ENCODE measurements at regions not wholly inside any gene's neighbourhood (a gene's known extent, or its start where the extent isn't known, plus 50 kb on each side); places are given as distances from the start of the nearest gene placed in this dataset.
"Not testable (repeated sequence)": the region's sequence is repeated elsewhere in the genome, so short reads cannot be mapped to it uniquely, and the experiment has no call there.

GRCh38 chr11:49579492-49579891, 371.1 kb upstream of the FOLH1 start:
- H3K9me3 ChIP-seq (ENCODE audit: control insufficient read depth, low read length); ATAC-seq (ENCODE audit: low FRiP score); H3K4me1 ChIP-seq (ENCODE audit: control insufficient read depth in 1 of 2, insufficient read depth in 2 of 2, low read length in 2 of 2); H3K4me3 ChIP-seq (ENCODE audit: low read length in 2 of 2); H3K27me3 ChIP-seq (ENCODE audit: control insufficient read depth in 1 of 2, insufficient read depth in 2 of 2, low read length in 1 of 2); DNase-seq; H3K27ac ChIP-seq (ENCODE audit: low read depth in 1 of 2, low read length in 2 of 2); H3K36me3 ChIP-seq (ENCODE audit: control insufficient read depth in 1 of 2, insufficient read depth in 2 of 2, low read length in 1 of 2); intact Hi-C loops (cut with DNase I): not testable (repeated sequence)
- WGBS, 2 donors: 31 to 41% methylated on average over 4 of the region's 4 CpGs

DNA sequence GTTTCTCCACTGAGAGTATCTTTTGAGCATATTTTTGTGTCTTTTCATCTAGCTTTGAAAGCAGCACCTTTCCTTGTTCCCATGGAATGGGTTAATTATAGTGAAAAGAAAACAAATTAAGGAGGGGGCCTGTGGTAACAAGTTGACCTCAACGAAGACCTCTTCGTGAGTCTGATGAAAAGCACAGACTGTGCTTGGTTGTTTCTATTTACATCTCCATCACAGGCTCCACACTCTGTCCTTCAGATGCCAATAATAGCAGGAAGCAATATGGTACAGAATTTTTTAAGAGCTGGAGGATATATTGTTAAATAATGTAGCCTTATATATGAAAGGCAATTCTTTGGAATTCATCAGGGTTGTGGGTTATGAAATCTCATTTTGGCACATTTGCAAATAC, 366.7 kb upstream of the OR4C13 start:
- 25 to 39% methylated on average over 2 of the region's 2 CpGs for WGBS, 2 donors
- H3K27me3 ChIP-seq (ENCODE audit: control insufficient read depth in 1 of 2, insufficient read depth in 2 of 2, low read length in 1 of 2); H3K36me3 ChIP-seq (ENCODE audit: control insufficient read depth in 1 of 2, insufficient read depth in 2 of 2, low read length in 1 of 2); H3K4me1 ChIP-seq (ENCODE audit: control insufficient read depth in 1 of 2, insufficient read depth in 2 of 2, low read length in 2 of 2); ATAC-seq (ENCODE audit: low FRiP score); H3K27ac ChIP-seq (ENCODE audit: low read depth in 1 of 2, low read length in 2 of 2); H3K9me3 ChIP-seq (ENCODE audit: control insufficient read depth, low read length); DNase-seq; H3K4me3 ChIP-seq (ENCODE audit: low read length in 2 of 2); intact Hi-C loops (cut with DNase I): not testable (repeated sequence)

GRCh38 chr11:49608892-49609291, 343.3 kb upstream of the OR4C13 start:
- intact Hi-C loops (cut with DNase I); H3K36me3 ChIP-seq (ENCODE audit: control insufficient read depth in 1 of 2, insufficient read depth in 2 of 2, low read length in 1 of 2); H3K4me1 ChIP-seq (ENCODE audit: control insufficient read depth in 1 of 2, insufficient read depth in 2 of 2, low read length in 2 of 2): not testable (repeated sequence)

DNA sequence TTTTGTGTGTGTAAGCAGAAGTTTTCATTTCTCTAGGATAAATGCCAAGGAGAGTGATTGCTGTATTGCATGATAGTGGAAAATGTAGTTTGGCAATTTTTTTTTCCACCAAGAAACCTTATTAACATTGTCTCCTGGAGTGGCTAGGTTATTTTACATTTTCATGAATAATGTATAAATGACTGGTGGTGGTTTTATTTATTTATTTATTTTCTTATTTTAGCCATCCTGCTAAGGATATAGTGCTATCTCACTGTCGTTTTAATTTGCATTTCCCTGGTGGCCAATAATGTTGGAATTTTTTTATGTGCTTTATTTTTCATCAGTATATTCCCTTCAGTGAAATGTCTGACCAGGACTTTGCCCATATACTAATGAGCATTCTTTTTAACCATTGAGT, 328.3 kb upstream of the OR4C13 start:
- H3K27ac ChIP-seq (ENCODE audit: low read depth in 1 of 2, low read length in 2 of 2); H3K4me1 ChIP-seq (ENCODE audit: control insufficient read depth in 1 of 2, insufficient read depth in 2 of 2, low read length in 2 of 2); H3K27me3 ChIP-seq (ENCODE audit: control insufficient read depth in 1 of 2, insufficient read depth in 2 of 2, low read length in 1 of 2); DNase-seq; intact Hi-C loops (cut with DNase I); H3K36me3 ChIP-seq (ENCODE audit: control insufficient read depth in 1 of 2, insufficient read depth in 2 of 2, low read length in 1 of 2); ATAC-seq (ENCODE audit: low FRiP score); H3K4me3 ChIP-seq (ENCODE audit: low read length in 2 of 2); H3K9me3 ChIP-seq (ENCODE audit: control insufficient read depth, low read length): not testable (repeated sequence)
- WGBS, 2 donors: 53 to 58% methylated on average over 1 of the region's 1 CpG

More at GRCh38 chr11:49608892-49609291, 343.3 kb upstream of the OR4C13 start:
- not testable (repeated sequence) for H3K9me3 ChIP-seq (ENCODE audit: control insufficient read depth, low read length); H3K27ac ChIP-seq (ENCODE audit: low read depth in 1 of 2, low read length in 2 of 2); H3K27me3 ChIP-seq (ENCODE audit: control insufficient read depth in 1 of 2, insufficient read depth in 2 of 2, low read length in 1 of 2); H3K4me3 ChIP-seq (ENCODE audit: low read length in 2 of 2); ATAC-seq (ENCODE audit: low FRiP score); DNase-seq

DNA sequence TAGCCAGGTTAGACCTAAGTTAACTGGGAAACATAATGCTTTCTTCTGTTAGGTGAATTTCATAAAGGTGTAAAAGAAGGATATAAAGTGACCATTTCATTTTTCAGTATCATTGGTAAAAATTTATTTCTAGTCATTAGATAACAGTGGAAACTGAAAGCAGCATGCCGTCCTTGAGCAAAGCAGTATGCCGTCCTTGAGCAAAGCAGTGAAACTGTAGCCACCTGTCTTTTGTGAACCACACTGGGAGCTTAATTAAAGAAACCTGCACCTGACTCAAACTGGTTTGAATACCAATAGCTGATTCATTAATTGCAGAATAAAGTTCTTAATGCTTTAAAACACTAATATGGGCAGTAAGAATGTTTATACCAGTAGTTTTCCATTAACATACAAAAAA, 281.5 kb upstream of the OR4C13 start:
- intact Hi-C loops (cut with DNase I); ATAC-seq (ENCODE audit: low FRiP score); H3K9me3 ChIP-seq (ENCODE audit: control insufficient read depth, low read length); H3K4me1 ChIP-seq (ENCODE audit: control insufficient read depth in 1 of 2, insufficient read depth in 2 of 2, low read length in 2 of 2); H3K27ac ChIP-seq (ENCODE audit: low read depth in 1 of 2, low read length in 2 of 2); H3K27me3 ChIP-seq (ENCODE audit: control insufficient read depth in 1 of 2, insufficient read depth in 2 of 2, low read length in 1 of 2); DNase-seq; H3K36me3 ChIP-seq (ENCODE audit: control insufficient read depth in 1 of 2, insufficient read depth in 2 of 2, low read length in 1 of 2); H3K4me3 ChIP-seq (ENCODE audit: low read length in 2 of 2): not testable (repeated sequence)
- WGBS, 2 donors: 65 to 66% methylated on average over 2 of the region's 2 CpGs

DNA sequence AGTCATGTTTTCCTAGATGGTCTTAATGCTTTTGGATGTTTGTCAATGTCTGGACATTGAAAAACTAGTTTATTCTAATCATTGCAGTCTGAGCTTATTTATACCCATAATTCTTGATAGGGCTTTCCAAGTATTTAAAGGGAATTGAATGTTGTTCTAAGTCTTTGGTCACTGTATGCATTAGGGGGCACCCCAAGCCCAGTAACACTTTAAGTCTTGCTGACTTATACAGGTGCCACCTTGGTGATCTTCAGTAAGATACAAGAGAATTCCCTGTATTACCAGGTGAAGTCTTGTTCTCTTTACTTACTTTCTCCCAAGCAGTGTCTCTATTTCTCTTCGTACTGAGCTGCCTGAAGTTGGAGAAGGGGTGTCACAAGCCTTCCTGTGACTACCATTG, 250.1 kb upstream of the OR4C13 start:
- H3K27me3 ChIP-seq (ENCODE audit: control insufficient read depth in 1 of 2, insufficient read depth in 2 of 2, low read length in 1 of 2); H3K4me1 ChIP-seq (ENCODE audit: control insufficient read depth in 1 of 2, insufficient read depth in 2 of 2, low read length in 2 of 2); H3K9me3 ChIP-seq (ENCODE audit: control insufficient read depth, low read length); DNase-seq; H3K36me3 ChIP-seq (ENCODE audit: control insufficient read depth in 1 of 2, insufficient read depth in 2 of 2, low read length in 1 of 2); ATAC-seq (ENCODE audit: low FRiP score); H3K27ac ChIP-seq (ENCODE audit: low read depth in 1 of 2, low read length in 2 of 2); intact Hi-C loops (cut with DNase I); H3K4me3 ChIP-seq (ENCODE audit: low read length in 2 of 2): not testable (repeated sequence)
- WGBS, 2 donors: 44 to 61% methylated on average over 1 of the region's 1 CpG

DNA sequence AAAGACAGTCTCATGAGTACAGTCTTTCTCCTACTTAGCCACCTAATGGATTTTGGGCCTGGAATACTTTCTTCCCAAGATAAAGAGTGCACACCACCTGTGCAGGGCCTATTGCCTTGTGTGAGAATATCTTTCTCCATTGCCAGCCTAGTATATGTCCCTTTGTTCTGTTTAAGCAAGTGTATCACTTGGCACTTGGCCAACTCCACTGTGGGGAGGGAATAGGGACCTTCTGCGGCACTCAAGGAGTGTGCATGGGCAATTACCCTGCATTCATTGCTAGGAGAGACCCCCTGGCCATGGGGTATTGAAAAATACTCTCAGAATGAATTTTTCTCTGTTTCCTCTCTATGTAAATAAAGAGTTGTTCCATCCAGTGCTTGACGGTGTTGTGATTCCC, 201.7 kb upstream of the OR4C13 start:
- 84 to 86% methylated on average over 2 of the region's 2 CpGs for WGBS, 2 donors
- DNase-seq: peak in 1 of 2 donors; percentile 51
- H3K4me1 ChIP-seq (ENCODE audit: control insufficient read depth in 1 of 2, insufficient read depth in 2 of 2, low read length in 2 of 2); H3K4me3 ChIP-seq (ENCODE audit: low read length in 2 of 2); H3K27ac ChIP-seq (ENCODE audit: low read depth in 1 of 2, low read length in 2 of 2); intact Hi-C loops (cut with DNase I); H3K9me3 ChIP-seq (ENCODE audit: control insufficient read depth, low read length); H3K27me3 ChIP-seq (ENCODE audit: control insufficient read depth in 1 of 2, insufficient read depth in 2 of 2, low read length in 1 of 2); H3K36me3 ChIP-seq (ENCODE audit: control insufficient read depth in 1 of 2, insufficient read depth in 2 of 2, low read length in 1 of 2); ATAC-seq (ENCODE audit: low FRiP score): not testable (repeated sequence)

DNA sequence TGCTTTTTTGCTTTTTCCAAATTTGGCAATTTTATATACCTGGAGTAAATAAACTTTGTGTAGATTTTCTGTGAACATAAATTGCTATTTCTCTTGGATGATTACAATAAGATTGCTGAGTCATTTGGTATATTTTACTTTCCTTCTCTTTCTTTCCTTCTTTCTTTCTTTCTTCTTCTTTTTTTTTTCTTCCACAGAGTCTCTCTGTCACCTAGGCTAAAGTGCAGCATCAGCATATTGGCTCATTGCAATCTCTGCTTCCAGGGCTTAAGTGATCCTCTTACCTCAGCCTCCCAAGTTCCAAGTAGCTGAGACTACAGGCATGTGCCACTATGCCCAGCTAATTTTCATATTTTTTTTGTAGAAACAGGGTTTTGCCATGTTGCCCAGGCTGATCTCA, 201.2 kb upstream of the OR4C13 start:
- intact Hi-C loops (cut with DNase I); ATAC-seq (ENCODE audit: low FRiP score); H3K36me3 ChIP-seq (ENCODE audit: control insufficient read depth in 1 of 2, insufficient read depth in 2 of 2, low read length in 1 of 2); H3K27me3 ChIP-seq (ENCODE audit: control insufficient read depth in 1 of 2, insufficient read depth in 2 of 2, low read length in 1 of 2); H3K4me3 ChIP-seq (ENCODE audit: low read length in 2 of 2); H3K9me3 ChIP-seq (ENCODE audit: control insufficient read depth, low read length); H3K27ac ChIP-seq (ENCODE audit: low read depth in 1 of 2, low read length in 2 of 2); H3K4me1 ChIP-seq (ENCODE audit: control insufficient read depth in 1 of 2, insufficient read depth in 2 of 2, low read length in 2 of 2); DNase-seq: not testable (repeated sequence)

- DNase-seq; H3K36me3 ChIP-seq (ENCODE audit: control insufficient read depth in 1 of 2, insufficient read depth in 2 of 2, low read length in 1 of 2); ATAC-seq (ENCODE audit: low FRiP score); H3K4me1 ChIP-seq (ENCODE audit: control insufficient read depth in 1 of 2, insufficient read depth in 2 of 2, low read length in 2 of 2); H3K27me3 ChIP-seq (ENCODE audit: control insufficient read depth in 1 of 2, insufficient read depth in 2 of 2, low read length in 1 of 2); H3K9me3 ChIP-seq (ENCODE audit: control insufficient read depth, low read length); H3K4me3 ChIP-seq (ENCODE audit: low read length in 2 of 2); intact Hi-C loops (cut with DNase I); H3K27ac ChIP-seq (ENCODE audit: low read depth in 1 of 2, low read length in 2 of 2): not testable (repeated sequence)
- 94 to 97% methylated on average over 18 to 19 of the region's 20 CpGs for WGBS, 2 donors
These were observed 171.4 kb upstream of the OR4C13 start for GRCh38 chr11:49780791-49781190.
